ENCODE measurements at regions not wholly inside any gene's neighbourhood (a gene's known extent, or its start where the extent isn't known, plus 50 kb on each side); places are given as distances from the start of the nearest gene placed in this dataset.

GRCh38 chr2:7966032-7966431 is 715.8 kb upstream of the ID2 start:
- no peak for DNase-seq (ENCODE audit: low read depth, low spot score)

GRCh38 chr2:7967707-7968405 is 714.0 kb upstream of the ID2 start:
- no peak for DNase-seq (ENCODE audit: low read depth, low spot score)

GRCh38 chr2:7969756-7970515 is 711.9 kb upstream of the ID2 start:
- no peak for DNase-seq (ENCODE audit: low read depth, low spot score)

- DNase-seq (ENCODE audit: low read depth, low spot score) = no peak
Observed at GRCh38 chr2:7971248-7971647, 710.6 kb upstream of the ID2 start.

- DNase-seq (ENCODE audit: low read depth, low spot score) = no peak
Observed at GRCh38 chr2:7971841-7972240, 710.0 kb upstream of the ID2 start.

- no peak for DNase-seq (ENCODE audit: low read depth, low spot score)
Observed at GRCh38 chr2:7972670-7973069, 709.2 kb upstream of the ID2 start.

GRCh38 chr2:7973801-7974480 is 707.9 kb upstream of the ID2 start:
- DNase-seq (ENCODE audit: low read depth, low spot score) = no peak

- DNase-seq (ENCODE audit: low read depth, low spot score) = no peak
Observed at GRCh38 chr2:7974936-7975335, 706.9 kb upstream of the ID2 start.

GRCh38 chr2:7976206-7976605 is 705.6 kb upstream of the ID2 start:
- no peak for DNase-seq (ENCODE audit: low read depth, low spot score)

GRCh38 chr2:7977981-7978380 is 703.9 kb upstream of the ID2 start:
- no peak for DNase-seq (ENCODE audit: low read depth, low spot score)

- no peak for DNase-seq (ENCODE audit: low read depth, low spot score)
Observed at GRCh38 chr2:7982054-7982453, 699.8 kb upstream of the ID2 start.

GRCh38 chr2:7983451-7983850 is 698.4 kb upstream of the ID2 start:
- no peak for DNase-seq (ENCODE audit: low read depth, low spot score)

GRCh38 chr2:7983912-7984311 is 697.9 kb upstream of the ID2 start:
- no peak for DNase-seq (ENCODE audit: low read depth, low spot score)

- no peak for DNase-seq (ENCODE audit: low read depth, low spot score)
Observed at GRCh38 chr2:7984693-7985353, 697.0 kb upstream of the ID2 start.

GRCh38 chr2:7986431-7986830 is 695.4 kb upstream of the ID2 start:
- no peak for DNase-seq (ENCODE audit: low read depth, low spot score)

GRCh38 chr2:7987992-7988391 is 693.9 kb upstream of the ID2 start:
- no peak for DNase-seq (ENCODE audit: low read depth, low spot score)

- no peak for DNase-seq (ENCODE audit: low read depth, low spot score)
Observed at GRCh38 chr2:7988440-7988839, 693.4 kb upstream of the ID2 start.

- no peak for DNase-seq (ENCODE audit: low read depth, low spot score)
Observed at GRCh38 chr2:7989823-7990222, 692.0 kb upstream of the ID2 start.

GRCh38 chr2:7992612-7993602 is 688.9 kb upstream of the ID2 start:
- DNase-seq (ENCODE audit: low read depth, low spot score) = no peak

GRCh38 chr2:7994397-7994951 is 687.4 kb upstream of the ID2 start:
- no peak for DNase-seq (ENCODE audit: low read depth, low spot score)

GRCh38 chr2:7997279-7997678 is 684.6 kb upstream of the ID2 start:
- no peak for DNase-seq (ENCODE audit: low read depth, low spot score)

Data from iPS DF 19.7 (cell line).